ENCODE measurements at regions not wholly inside any gene's neighbourhood (a gene's known extent, or its start where the extent isn't known, plus 50 kb on each side); places are given as distances from the start of the nearest gene placed in this dataset.
A peak's percentile ranks its signal among the peaks of the same experiment; 100 is the strongest.

- no peak for DNase-seq (ENCODE audit: low read depth)
Observed at GRCh38 chr6:9614778-9615177, 800.1 kb downstream of the TFAP2A start.

GRCh38 chr6:9612489-9612888, 802.4 kb downstream of the TFAP2A start:
- DNase-seq (ENCODE audit: low read depth): no peak

DNA sequence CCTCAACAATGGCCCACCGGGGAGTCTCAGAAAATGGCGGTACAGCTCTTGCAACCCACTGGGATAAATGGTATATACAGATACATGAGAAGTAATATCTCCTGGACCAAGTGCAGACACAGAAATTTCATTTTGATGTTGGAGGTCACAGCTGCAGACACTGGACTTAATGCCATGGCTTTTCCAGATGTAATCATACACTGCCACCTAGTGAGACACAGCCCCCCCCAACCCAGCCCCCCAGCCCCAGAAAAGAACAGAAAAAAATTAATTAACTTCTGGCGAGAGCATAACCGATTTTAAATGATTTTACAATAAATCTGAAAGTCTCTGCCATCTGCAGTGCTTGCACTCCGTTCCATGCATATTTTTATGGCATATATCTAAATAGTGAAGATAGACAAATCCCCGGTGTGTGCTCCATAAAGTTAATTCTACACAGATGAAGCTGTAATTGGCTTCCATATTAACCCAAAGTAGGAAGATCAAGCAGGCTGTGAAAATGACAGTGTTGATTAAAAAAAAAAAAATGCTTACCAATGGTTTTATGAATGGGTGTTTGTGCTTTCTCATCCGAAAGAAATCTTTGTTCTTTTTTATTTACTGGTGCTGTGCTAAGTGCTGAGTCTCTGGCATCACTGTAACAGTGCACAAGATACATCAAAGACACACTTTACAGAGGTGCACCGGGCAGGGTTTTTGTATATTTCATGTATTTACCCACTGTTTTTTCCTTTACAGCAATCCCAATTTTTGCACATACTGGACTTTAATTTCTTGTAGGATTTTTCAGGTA, 804.1 kb downstream of the TFAP2A start:
- DNase-seq (ENCODE audit: low read depth): no peak

GRCh38 chr6:9606435-9607134, 808.3 kb downstream of the TFAP2A start:
- no peak for DNase-seq (ENCODE audit: low read depth)

- no peak for DNase-seq (ENCODE audit: low read depth)
Observed at GRCh38 chr6:9594746-9595145, 820.1 kb downstream of the TFAP2A start.

DNA sequence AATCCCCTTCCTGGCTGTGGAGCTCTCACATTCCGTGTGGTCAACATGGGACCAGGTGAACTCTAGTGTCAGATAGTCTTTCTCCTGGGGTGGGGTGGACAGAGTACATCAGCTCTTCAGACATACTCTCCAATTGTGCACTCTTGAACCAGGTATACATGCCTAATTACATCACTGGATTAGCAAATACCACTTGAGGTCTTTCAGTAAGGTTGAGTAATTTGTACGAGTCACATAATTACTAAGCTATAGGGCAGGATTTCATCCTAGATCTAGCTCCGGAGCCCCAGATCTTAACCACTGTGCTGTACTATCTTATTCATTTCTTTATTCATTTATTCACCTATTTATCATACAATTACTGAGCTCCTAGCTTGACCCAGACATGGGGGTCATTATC, 821.3 kb downstream of the TFAP2A start:
- DNase-seq (ENCODE audit: low read depth): no peak

- DNase-seq (ENCODE audit: low read depth): no peak
Observed at GRCh38 chr6:9583753-9584352, 831.0 kb downstream of the TFAP2A start.

DNA sequence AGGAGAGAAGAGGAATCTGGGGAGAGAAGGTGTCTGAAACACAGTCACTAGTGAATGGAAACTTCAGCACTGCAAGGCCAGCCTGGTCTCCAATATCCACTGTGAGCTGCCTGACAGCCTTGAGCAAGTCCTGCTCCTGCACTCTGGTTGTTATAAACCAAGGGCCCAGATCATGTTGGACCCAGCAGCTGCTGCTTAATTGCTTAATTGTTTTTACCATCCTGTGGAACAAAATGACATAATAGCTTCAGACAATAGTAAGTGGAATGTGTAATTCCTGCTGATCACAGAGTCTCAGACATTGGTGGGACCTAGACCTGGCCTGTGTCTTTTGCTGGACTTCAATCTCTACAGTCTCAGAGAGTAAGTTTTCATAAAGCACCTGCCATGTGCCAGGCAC, 833.7 kb downstream of the TFAP2A start:
- no peak for DNase-seq (ENCODE audit: low read depth)

DNA sequence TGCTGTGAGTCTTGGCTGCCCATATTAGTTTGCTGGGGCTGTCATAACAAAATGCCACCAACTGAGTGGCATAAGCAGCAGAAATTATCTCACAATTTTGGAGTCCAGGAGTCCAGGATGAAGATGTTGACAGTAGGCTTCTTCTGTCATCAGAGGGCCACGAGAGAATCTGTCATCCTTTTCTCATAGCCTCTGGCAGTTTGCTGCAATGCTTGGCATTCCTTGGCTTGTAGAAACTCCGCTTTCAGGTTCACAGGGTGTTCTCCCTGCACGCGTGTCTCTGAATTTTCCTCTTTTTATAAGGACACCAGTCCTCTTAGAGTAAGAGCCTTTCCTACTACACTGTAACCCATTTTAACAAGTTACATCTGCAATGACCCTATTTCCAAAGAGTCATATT, 838.4 kb downstream of the TFAP2A start:
- no peak for DNase-seq (ENCODE audit: low read depth)

- DNase-seq (ENCODE audit: low read depth): no peak
Observed at GRCh38 chr6:9566096-9566495, 848.8 kb downstream of the TFAP2A start.

DNA sequence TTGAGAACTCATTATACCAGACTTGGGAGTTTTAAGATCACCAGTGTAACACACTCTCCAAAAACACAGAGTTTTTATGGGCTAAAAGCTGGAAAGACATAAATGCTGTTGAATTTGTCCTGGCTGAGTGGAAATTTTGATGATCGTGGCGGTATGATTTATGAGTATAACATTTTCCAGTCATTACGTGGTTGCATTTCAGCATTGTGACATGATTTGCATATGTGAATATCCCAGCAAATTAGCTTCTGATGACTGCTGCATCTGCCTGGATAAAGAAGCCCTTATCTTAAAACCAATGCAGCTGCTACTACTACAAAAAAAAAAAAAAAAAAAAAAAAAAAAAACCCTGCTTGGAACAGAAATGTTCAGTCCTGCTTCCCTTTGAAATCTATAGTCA, 850.9 kb downstream of the TFAP2A start:
- DNase-seq (ENCODE audit: low read depth): peak; percentile 30

DNA sequence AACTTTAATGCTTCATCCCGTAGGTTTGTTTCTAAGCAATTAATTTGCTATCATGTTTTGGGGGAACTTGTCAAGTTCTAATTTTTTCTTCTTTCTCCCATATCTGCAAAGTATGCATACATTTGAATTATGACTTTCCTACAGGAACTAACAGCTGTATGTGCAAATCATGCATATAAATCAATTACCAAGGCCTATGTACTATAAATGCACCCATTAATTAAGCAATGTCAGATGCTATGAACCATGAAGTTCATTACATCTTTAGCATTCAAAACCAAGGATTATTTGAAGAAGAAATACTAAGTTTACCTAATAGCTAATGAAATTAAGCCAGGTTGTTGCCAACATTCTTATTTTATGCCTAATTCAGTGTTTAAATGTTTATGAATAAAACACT, 851.3 kb downstream of the TFAP2A start:
- no peak for DNase-seq (ENCODE audit: low read depth)

DNA sequence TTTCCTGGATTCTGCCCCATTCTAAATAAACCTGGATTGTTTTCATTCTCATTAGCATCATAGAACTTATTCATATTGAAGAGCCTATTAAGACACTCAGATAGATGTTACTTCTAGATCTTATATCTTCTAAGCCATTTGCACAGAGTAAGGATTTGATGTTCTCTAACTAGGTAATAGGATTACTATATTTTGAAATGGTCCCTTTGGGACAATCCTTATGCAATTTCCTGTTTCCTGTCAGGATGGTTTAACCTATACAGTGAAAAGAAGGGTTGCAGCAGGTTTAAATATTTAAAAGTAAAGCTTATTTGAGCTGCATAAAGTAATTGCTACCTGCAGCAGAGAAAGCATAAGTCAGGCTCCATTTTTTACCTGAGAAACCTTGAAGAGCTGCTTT, 860.1 kb downstream of the TFAP2A start:
- DNase-seq (ENCODE audit: low read depth): no peak

DNA sequence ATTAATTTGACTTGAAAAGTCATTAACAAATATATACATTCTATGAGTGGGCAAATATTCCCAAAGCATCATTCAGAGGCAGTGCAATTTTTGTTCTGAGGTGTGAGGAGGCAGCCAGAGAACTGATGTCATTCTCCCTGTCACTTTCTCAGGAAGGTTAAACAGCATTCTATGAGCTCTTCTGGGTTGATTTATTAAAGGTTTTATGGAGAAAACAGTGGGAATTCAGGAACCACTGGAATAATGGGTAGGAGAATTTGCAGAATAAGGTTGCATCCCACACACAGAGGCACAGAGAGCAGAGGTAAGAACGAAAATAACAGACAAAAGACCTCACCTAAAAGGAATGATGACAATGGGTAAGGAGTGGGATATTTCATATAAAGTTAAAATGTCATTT, 860.6 kb downstream of the TFAP2A start:
- DNase-seq (ENCODE audit: low read depth): no peak

DNA sequence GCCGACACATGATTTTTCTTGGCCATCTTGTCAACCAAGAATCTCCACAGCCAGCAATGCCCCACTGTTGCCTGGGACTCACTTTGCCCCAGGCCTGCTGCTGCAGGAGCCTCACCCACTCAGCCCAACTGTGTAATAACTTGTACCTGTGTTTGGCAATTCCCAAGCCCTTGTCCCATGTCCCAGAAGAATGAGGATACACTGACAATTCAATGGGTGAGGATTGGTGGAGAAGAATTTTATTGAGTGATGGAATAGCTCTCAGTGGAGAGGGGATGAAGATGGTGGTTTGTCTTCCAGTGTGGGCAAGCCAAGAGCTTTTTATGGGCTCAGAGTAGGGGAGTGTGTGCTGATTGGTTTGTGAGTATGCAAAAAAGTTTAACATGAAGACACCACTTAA, 861.9 kb downstream of the TFAP2A start:
- no peak for DNase-seq (ENCODE audit: low read depth)

DNA sequence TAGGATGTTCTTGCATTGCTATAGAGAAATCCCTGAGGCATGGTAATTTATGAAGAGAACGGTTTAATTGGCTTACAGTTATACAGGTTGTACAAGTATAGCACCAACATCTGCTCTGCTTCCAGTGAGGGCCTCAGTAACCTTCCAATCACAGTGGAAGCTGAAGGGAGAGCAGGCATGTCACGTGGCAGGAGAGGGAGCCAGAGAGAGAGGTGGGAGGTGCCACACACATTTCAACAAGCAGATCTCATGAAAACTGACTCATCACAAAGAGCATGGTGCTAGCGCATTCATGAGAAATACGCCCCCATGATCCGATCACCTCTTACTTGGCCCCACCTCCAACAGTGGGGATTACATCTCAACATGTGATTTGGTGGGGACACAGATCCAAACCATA, 871.2 kb downstream of the TFAP2A start:
- DNase-seq (ENCODE audit: low read depth): no peak

- peak; percentile 61 for DNase-seq (ENCODE audit: low read depth)
Observed at GRCh38 chr6:9540534-9541126, 874.2 kb downstream of the TFAP2A start.

DNA sequence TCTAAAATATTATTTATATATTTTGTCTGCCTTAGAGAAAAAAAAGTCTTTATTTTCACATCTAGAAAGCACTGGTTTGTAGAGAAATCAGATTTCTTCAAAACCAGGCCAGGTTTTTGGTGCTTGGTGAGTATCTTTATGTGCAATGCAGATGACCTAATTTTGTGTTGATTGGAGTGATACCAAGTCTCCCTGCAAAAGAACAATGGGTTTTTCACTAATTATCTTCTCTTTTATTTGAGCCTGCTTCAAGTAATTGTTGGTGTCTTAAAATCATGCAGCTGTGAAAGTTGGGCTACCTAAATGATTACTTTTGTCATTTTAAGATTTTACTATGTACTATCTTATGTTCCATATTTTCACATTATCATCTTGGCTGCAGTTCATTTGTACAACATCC, 874.7 kb downstream of the TFAP2A start:
- no peak for DNase-seq (ENCODE audit: low read depth)

- no peak for DNase-seq (ENCODE audit: low read depth)
Observed at GRCh38 chr6:9539231-9539755, 875.6 kb downstream of the TFAP2A start.

GRCh38 chr6:9537381-9537780, 877.5 kb downstream of the TFAP2A start:
- peak; percentile 7 for DNase-seq (ENCODE audit: low read depth)

DNA sequence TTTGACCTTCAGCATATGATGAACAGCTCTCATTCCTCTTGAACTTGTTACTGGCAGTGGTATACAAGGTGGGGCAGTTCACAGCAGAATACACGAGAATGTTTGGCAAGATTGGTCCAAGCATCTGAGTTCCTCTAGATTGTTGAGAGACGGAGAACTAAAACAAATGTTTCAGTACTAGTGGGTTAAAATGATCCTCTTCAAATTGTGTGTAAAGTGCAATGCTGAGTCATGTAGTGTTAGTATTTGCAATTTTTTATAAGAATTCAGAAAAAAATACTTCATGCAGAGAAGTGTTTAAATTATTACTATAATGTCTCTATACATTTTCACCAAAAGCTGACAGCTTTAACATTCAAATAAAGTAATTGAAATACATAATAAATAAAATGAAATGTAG, 879.8 kb downstream of the TFAP2A start:
- no peak for DNase-seq (ENCODE audit: low read depth)

Data from RPMI7951 (cell line).